Caco-2 (cell line): ENCODE measurements at regions not wholly inside any gene's neighbourhood (a gene's known extent, or its start where the extent isn't known, plus 50 kb on each side); places are given as distances from the start of the nearest gene placed in this dataset.

ENCODE experiments used
- BruUV-seq: library from RNA; stranded (reverse); fragments of 400-500 nt; replicated peaks from 2 replicates; lab custom pipeline; 2021; lab: Mats Ljungman, UMichigan
- CTCF ChIA-PET: fragments of 300-600 bp; sonication (Branson Sonifier 250); formaldehyde crosslinking; loops from one replicate; lab custom pipeline; 2022; ENCODE audit warnings: antibody characterized with exemption; lab: Charles Lee
- POLR2A ChIA-PET: fragments of 300-600 bp; sonication (Branson Sonifier 250); formaldehyde crosslinking; loops from one replicate; lab custom pipeline; 2022; ENCODE audit warnings: antibody characterized with exemption; lab: Charles Lee
- DNase-seq, 2 experiments: peaks; one replicate each; pipeline versions ENCODE4 v3.0.0 to v3.0.0-alpha.2; 2020 to 2022
- H3K27me3 ChIP-seq: replicated peaks from 2 replicates; pipeline ENCODE4 v1.6.0; 2011; ENCODE audit warnings: low read length; ENCODE audit not compliant: control insufficient read depth, insufficient read depth
- H3K36me3 ChIP-seq: 2 replicates; pipeline ENCODE4 v1.5.1; 2011; ENCODE audit warnings: low read length; ENCODE audit not compliant: control insufficient read depth, insufficient read depth
- H3K4me1 ChIP-seq: fragments of 250-450 bp; sonication (Bioruptor Pico); 2 replicates; pipeline ENCODE4 v1.5.1; 2020; ENCODE audit warnings: mild to moderate bottlenecking
- H3K4me3 ChIP-seq: 2 replicates; pipeline ENCODE4 v1.5.1; 2011; ENCODE audit warnings: low read depth, mild to moderate bottlenecking, control low read depth, low read length
- H3K9me3 ChIP-seq: fragments of 250-450 bp; sonication (Bioruptor Pico); 2 replicates; pipeline ENCODE4 v1.5.1; 2020; ENCODE audit warnings: mild to moderate bottlenecking, moderate library complexity
- H3K27ac Mint-ChIP-seq: one replicate; pipeline ENCODE4 v1.8.0; 2022; ENCODE audit warnings: mixed read lengths; ENCODE audit not compliant: unreplicated experiment
- H3K27me3 Mint-ChIP-seq: one replicate; pipeline ENCODE4 v1.8.0; 2022; ENCODE audit warnings: mixed read lengths; ENCODE audit not compliant: insufficient read depth, unreplicated experiment
- H3K36me3 Mint-ChIP-seq: one replicate; pipeline ENCODE4 v1.8.0; 2022; ENCODE audit warnings: mild to moderate bottlenecking, mixed read lengths; ENCODE audit not compliant: insufficient read depth, unreplicated experiment
- H3K4me1 Mint-ChIP-seq: one replicate; pipeline ENCODE4 v1.8.0; 2022; ENCODE audit warnings: low read depth, mixed read lengths; ENCODE audit not compliant: unreplicated experiment
- H3K4me3 Mint-ChIP-seq: one replicate; pipeline ENCODE4 v1.8.0; 2022; ENCODE audit warnings: mild to moderate bottlenecking, moderate library complexity, mixed read lengths; ENCODE audit not compliant: unreplicated experiment
- H3K9me3 Mint-ChIP-seq: one replicate; pipeline ENCODE4 v1.8.0; 2022; ENCODE audit warnings: mixed read lengths; ENCODE audit not compliant: unreplicated experiment
- CTCF ChIP-seq, 2 experiments: fragments of 200-600 bp in 1 of 2; IDR thresholded peaks; 1 replicate in 1 of 2; 2 replicates in 1 of 2; pipeline versions ENCODE4 v1.5.1 to v1.8.0; 2011 to 2022; ENCODE audit warnings: antibody characterized with exemption in 1 of 2, control low read depth in 1 of 2, inconsistent platforms in 1 of 2, low read depth in 1 of 2, low read length in 1 of 2, mild to moderate bottlenecking in 1 of 2, moderate library complexity in 1 of 2; ENCODE audit not compliant: insufficient read depth in 1 of 2, severe bottlenecking in 1 of 2, unreplicated experiment in 1 of 2
- intact Hi-C: fragments of 100-400 bp; cut with micrococcal nuclease; formaldehyde crosslinking; loops from one replicate; pipeline ENCODE4 v1.10.0; 2022; ENCODE audit not compliant: unreplicated experiment

DNA sequence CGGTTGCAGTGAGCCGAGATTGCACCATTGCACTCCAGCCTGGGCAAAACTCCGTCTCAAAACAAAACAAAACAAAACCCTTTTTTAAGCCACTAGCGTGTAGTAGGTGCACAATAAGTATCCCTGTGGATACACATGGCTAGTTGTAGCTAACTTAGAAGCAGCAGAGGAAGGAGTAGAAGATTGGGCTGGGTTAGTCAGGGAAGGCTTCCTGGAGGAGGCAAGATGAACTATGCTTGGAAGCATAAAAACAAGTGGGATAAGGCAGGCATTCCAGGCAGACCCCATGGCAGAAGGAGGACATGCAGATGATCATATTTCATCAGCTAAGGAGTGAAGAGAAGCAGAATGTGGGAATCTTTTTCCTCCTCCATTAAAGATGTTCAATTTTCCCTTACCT is 83.4 kb downstream of the IRX5 start:
- Histone ChIP-seq H3K4me1 (no peaks in the 10 kb centered on the region), H3K9me3 (no peaks in the 10 kb centered on the region), H3K4me3 (no peak overlapping the region), H3K36me3 (no peaks in the 10 kb centered on the region), H3K27me3 (no peaks in the 10 kb centered on the region)
- Mint-ChIP-seq H3K27me3 (no peaks in the 10 kb centered on the region), H3K4me1 (no peaks in the 10 kb centered on the region), H3K4me3 (no peak overlapping the region), H3K9me3 (peaks cover 2% of the 10 kb centered on the region), H3K27ac (no peak overlapping the region), H3K36me3 (no peaks in the 10 kb centered on the region)
- intact Hi-C loops: no loop called here
- ChIA-PET CTCF (no interaction called here), POLR2A (no interaction called here)
- BruUV-seq: no TSS peak
- DNase-seq: no peak
- TF ChIP-seq CTCF (IDR thresholded peaks at IDR 0.05; ENCODE audit: insufficient read depth in 1 of 2, low read depth in 1 of 2, low read length in 1 of 2, severe bottlenecking in 1 of 2, unreplicated experiment in 1 of 2): no peak

DNA sequence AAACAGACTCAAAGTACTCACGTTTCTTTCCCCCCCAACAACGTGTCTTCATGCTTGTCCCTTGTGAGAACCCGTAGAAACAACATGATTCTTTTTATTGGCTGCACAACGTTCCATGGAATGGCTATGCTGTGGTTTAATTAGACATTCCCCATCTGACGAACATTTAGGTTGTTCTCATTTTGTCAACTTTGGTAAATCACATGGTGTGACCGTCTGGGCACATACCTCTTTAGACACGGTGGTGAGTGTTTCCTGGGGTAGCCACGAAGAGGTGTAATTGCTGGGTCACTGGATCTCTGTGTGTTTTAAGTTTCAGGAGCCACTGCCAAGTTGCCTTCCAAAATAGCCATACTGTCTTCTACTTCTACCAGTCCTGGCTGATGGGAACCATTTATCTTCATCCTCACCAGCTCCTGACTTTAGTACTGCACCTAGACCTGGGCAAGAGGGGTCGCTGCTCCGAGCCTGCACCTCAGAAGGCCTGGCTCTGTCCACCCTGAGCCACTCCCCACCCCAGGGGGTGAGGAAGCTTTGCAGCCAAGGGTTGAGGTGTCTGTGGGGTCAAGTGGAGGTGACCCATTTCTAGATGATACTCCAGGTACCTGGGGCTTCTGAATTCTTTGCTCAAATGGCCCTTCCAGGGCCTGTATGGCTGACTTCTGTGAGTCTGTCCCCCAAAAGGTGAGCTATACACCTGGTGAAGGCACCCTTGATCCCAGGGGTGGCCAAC is 84.7 kb downstream of the IRX5 start:
- H3K27me3 Mint-ChIP-seq: no peaks in the 10 kb centered on the region
- intact Hi-C loops: no loop called here
- no peaks in the 10 kb centered on the region for H3K9me3 ChIP-seq
- no peak overlapping the region for H3K27ac Mint-ChIP-seq
- no peak overlapping the region for H3K4me3 Mint-ChIP-seq
- H3K4me3 ChIP-seq: no peak overlapping the region
- ChIA-PET POLR2A (no interaction called here), CTCF (no interaction called here)
- H3K27me3 ChIP-seq: no peaks in the 10 kb centered on the region
- DNase-seq: no peak
- H3K9me3 Mint-ChIP-seq: peaks cover 15% of the 10 kb centered on the region
- no TSS peak for BruUV-seq
- no peaks in the 10 kb centered on the region for H3K36me3 Mint-ChIP-seq
- TF ChIP-seq CTCF (IDR thresholded peaks at IDR 0.05; ENCODE audit: insufficient read depth in 1 of 2, low read depth in 1 of 2, low read length in 1 of 2, severe bottlenecking in 1 of 2, unreplicated experiment in 1 of 2): no peak
- no peaks in the 10 kb centered on the region for H3K4me1 ChIP-seq
- no peaks in the 10 kb centered on the region for H3K4me1 Mint-ChIP-seq
- H3K36me3 ChIP-seq: no peaks in the 10 kb centered on the region

DNA sequence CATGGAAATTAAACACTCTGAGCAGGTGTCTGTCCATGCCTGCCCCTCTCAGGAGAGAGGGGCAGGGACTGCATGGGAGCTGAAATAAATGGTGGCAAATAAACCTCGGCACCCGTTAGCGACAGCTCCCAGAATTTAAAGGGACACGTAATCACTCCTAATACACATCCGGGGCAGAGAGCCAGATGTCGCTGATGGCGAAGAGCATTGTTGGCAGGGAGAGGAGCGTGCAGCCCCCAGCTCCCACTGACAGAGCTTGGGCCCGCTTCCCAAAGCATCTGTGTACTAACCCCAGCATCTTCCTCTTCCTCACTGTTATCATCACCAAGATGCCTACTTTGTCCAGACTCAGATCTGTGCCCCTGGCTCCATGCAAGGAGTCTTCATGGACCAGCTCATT is 85.8 kb downstream of the IRX5 start:
- H3K36me3 Mint-ChIP-seq: no peaks in the 10 kb centered on the region

More for the DNA sequence above, 85.8 kb downstream of the IRX5 start:
- intact Hi-C loops: no loop called here
- no peaks in the 10 kb centered on the region for H3K4me1 Mint-ChIP-seq
- Histone ChIP-seq H3K4me3 (no peak overlapping the region), H3K36me3 (no peaks in the 10 kb centered on the region), H3K27me3 (no peaks in the 10 kb centered on the region), H3K4me1 (no peaks in the 10 kb centered on the region), H3K9me3 (no peaks in the 10 kb centered on the region)
- no peaks in the 10 kb centered on the region for H3K27me3 Mint-ChIP-seq
- BruUV-seq: no TSS peak
- DNase-seq: no peak
- H3K4me3 Mint-ChIP-seq: no peak overlapping the region
- ChIA-PET CTCF (no interaction called here), POLR2A (no interaction called here)
- H3K9me3 Mint-ChIP-seq: peaks cover 17% of the 10 kb centered on the region
- H3K27ac Mint-ChIP-seq: no peak overlapping the region
- TF ChIP-seq CTCF (IDR thresholded peaks at IDR 0.05; ENCODE audit: insufficient read depth in 1 of 2, low read depth in 1 of 2, low read length in 1 of 2, severe bottlenecking in 1 of 2, unreplicated experiment in 1 of 2): no peak
